ENCODE measurements at regions not wholly inside any gene's neighbourhood (a gene's known extent, or its start where the extent isn't known, plus 50 kb on each side); places are given as distances from the start of the nearest gene placed in this dataset.

DNA sequence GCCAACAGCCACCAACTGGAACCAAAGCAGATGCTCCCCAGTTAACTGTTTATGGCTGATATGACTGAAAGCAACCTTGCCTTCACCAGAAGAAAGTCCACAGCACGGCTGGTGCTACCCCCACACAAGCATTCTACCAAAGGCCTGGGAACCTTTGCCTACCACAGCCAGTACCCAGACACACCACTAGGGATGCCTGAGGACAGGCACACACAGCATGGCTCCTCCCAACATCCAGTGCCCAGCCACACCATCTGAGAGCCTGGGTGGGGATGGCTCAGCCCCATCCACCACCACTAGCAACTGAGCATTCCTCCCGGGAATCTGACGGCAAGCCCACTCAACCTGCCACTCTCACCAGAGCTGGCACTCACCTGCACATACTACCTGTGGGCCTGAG lies 178.6 kb downstream of the SLC7A11 start:
- peaks cover 0 to 2% (median 0%) of the 10 kb centered on the region in 4 donors for H3K27me3 ChIP-seq (ENCODE audit: control insufficient read depth in 4 of 4, insufficient read depth in 4 of 4, low read length in 3 of 4)
- no peak overlapping the region for H3K27ac ChIP-seq (ENCODE audit: low read depth in 1 of 2, low read length in 2 of 2)
- DNase-seq (ENCODE audit: low spot score): no peak
- H3K9ac ChIP-seq (ENCODE audit: low read depth in 1 of 2, low read length in 2 of 2): no peak overlapping the region
- H3K9me3 ChIP-seq (ENCODE audit: control insufficient read depth in 4 of 4, low read length in 3 of 4): no peaks in the 10 kb centered on the region
- no peak overlapping the region for H3K4me3 ChIP-seq (ENCODE audit: low read depth in 1 of 3, low read length in 3 of 3)
- no peaks in the 10 kb centered on the region for H3K4me1 ChIP-seq (ENCODE audit: control insufficient read depth in 4 of 4, insufficient read depth in 4 of 4, low read length in 3 of 4)
- no peaks in the 10 kb centered on the region for H3K36me3 ChIP-seq (ENCODE audit: control insufficient read depth in 4 of 4, insufficient read depth in 3 of 4, low read depth in 1 of 4, low read length in 3 of 4)
- TF ChIP-seq YY1 (IDR thresholded peaks at IDR 0.05): no peak
- no peak for TF ChIP-seq RXRA (IDR thresholded peaks at IDR 0.05)
- TF ChIP-seq TAF1 (conservative IDR thresholded peaks at IDR 0.05): no peak
- TF ChIP-seq, protein P1, sequence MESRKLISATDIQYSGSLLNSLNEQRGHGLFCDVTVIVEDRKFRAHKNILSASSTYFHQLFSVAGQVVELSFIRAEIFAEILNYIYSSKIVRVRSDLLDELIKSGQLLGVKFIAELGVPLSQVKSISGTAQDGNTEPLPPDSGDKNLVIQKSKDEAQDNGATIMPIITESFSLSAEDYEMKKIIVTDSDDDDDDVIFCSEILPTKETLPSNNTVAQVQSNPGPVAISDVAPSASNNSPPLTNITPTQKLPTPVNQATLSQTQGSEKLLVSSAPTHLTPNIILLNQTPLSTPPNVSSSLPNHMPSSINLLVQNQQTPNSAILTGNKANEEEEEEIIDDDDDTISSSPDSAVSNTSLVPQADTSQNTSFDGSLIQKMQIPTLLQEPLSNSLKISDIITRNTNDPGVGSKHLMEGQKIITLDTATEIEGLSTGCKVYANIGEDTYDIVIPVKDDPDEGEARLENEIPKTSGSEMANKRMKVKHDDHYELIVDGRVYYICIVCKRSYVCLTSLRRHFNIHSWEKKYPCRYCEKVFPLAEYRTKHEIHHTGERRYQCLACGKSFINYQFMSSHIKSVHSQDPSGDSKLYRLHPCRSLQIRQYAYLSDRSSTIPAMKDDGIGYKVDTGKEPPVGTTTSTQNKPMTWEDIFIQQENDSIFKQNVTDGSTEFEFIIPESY (IDR thresholded peaks at IDR 0.05): no peak
- TF ChIP-seq JUND (IDR thresholded peaks at IDR 0.05): no peak
- TF ChIP-seq FOXA2 (IDR thresholded peaks at IDR 0.05): no peak
- TF ChIP-seq RAD21 (IDR thresholded peaks at IDR 0.05): no peak
- TF ChIP-seq SP1 (IDR thresholded peaks at IDR 0.05): no peak
- no peak for TF ChIP-seq NR2F2 (IDR thresholded peaks at IDR 0.05)
- TF ChIP-seq, protein P2, sequence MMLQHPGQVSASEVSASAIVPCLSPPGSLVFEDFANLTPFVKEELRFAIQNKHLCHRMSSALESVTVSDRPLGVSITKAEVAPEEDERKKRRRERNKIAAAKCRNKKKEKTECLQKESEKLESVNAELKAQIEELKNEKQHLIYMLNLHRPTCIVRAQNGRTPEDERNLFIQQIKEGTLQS (IDR thresholded peaks at IDR 0.05): no peak
- 98% methylated on average over 3 of the region's 3 CpGs for WGBS

DNA sequence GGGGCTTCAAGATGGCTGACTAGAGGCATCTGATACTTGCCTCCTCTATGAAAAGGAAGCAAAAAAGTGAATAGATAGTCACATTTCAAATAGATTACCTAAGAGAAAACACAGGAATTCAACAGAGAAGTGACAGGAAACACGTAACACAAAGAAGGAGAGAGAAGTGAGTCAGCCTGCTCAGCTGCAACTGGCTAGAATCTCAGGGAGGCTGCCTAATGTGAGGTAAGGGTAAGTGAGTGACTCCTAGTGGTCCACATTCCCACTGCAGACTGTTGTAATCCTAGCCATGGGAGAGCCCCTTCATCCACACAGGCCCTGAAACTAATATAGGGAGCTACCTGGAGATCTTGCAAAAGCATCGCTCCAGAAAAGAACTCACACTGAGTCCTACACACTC lies 179.2 kb downstream of the SLC7A11 start:
- Histone ChIP-seq H3K27me3 (ENCODE audit: control insufficient read depth in 4 of 4, insufficient read depth in 4 of 4, low read length in 3 of 4) (peaks cover 0 to 2% (median 0%) of the 10 kb centered on the region in 4 donors), H3K4me1 (ENCODE audit: control insufficient read depth in 4 of 4, insufficient read depth in 4 of 4, low read length in 3 of 4) (no peaks in the 10 kb centered on the region), H3K9ac (ENCODE audit: low read depth in 1 of 2, low read length in 2 of 2) (no peak overlapping the region), H3K27ac (ENCODE audit: low read depth in 1 of 2, low read length in 2 of 2) (no peak overlapping the region), H3K36me3 (ENCODE audit: control insufficient read depth in 4 of 4, insufficient read depth in 3 of 4, low read depth in 1 of 4, low read length in 3 of 4) (no peaks in the 10 kb centered on the region), H3K9me3 (ENCODE audit: control insufficient read depth in 4 of 4, low read length in 3 of 4) (no peaks in the 10 kb centered on the region), H3K4me3 (ENCODE audit: low read depth in 1 of 3, low read length in 3 of 3) (no peak overlapping the region)
- DNase-seq (ENCODE audit: low spot score): no peak
- TF ChIP-seq, protein P1 (IDR thresholded peaks at IDR 0.05): no peak
- TF ChIP-seq NR2F2 (IDR thresholded peaks at IDR 0.05) (no peak), GABPA (IDR thresholded peaks at IDR 0.05 in 1 of 2, conservative IDR thresholded peaks at IDR 0.05 in 1 of 2) (no peak), HNF4A (conservative IDR thresholded peaks at IDR 0.05) (no peak), YY1 (IDR thresholded peaks at IDR 0.05) (no peak), HNF4G (IDR thresholded peaks at IDR 0.05) (no peak), SP1 (IDR thresholded peaks at IDR 0.05) (no peak), FOXA1 (IDR thresholded peaks at IDR 0.05) (no peak), EGR1 (IDR thresholded peaks at IDR 0.05; ENCODE audit: low read depth in 2 of 2) (no peak)
- TF ChIP-seq, protein P2 (IDR thresholded peaks at IDR 0.05): no peak
- TF ChIP-seq, protein P3, sequence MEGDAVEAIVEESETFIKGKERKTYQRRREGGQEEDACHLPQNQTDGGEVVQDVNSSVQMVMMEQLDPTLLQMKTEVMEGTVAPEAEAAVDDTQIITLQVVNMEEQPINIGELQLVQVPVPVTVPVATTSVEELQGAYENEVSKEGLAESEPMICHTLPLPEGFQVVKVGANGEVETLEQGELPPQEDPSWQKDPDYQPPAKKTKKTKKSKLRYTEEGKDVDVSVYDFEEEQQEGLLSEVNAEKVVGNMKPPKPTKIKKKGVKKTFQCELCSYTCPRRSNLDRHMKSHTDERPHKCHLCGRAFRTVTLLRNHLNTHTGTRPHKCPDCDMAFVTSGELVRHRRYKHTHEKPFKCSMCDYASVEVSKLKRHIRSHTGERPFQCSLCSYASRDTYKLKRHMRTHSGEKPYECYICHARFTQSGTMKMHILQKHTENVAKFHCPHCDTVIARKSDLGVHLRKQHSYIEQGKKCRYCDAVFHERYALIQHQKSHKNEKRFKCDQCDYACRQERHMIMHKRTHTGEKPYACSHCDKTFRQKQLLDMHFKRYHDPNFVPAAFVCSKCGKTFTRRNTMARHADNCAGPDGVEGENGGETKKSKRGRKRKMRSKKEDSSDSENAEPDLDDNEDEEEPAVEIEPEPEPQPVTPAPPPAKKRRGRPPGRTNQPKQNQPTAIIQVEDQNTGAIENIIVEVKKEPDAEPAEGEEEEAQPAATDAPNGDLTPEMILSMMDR (IDR thresholded peaks at IDR 0.05; ENCODE audit: low read depth, low read length, missing input control): no peak
- TF ChIP-seq, protein P4, sequence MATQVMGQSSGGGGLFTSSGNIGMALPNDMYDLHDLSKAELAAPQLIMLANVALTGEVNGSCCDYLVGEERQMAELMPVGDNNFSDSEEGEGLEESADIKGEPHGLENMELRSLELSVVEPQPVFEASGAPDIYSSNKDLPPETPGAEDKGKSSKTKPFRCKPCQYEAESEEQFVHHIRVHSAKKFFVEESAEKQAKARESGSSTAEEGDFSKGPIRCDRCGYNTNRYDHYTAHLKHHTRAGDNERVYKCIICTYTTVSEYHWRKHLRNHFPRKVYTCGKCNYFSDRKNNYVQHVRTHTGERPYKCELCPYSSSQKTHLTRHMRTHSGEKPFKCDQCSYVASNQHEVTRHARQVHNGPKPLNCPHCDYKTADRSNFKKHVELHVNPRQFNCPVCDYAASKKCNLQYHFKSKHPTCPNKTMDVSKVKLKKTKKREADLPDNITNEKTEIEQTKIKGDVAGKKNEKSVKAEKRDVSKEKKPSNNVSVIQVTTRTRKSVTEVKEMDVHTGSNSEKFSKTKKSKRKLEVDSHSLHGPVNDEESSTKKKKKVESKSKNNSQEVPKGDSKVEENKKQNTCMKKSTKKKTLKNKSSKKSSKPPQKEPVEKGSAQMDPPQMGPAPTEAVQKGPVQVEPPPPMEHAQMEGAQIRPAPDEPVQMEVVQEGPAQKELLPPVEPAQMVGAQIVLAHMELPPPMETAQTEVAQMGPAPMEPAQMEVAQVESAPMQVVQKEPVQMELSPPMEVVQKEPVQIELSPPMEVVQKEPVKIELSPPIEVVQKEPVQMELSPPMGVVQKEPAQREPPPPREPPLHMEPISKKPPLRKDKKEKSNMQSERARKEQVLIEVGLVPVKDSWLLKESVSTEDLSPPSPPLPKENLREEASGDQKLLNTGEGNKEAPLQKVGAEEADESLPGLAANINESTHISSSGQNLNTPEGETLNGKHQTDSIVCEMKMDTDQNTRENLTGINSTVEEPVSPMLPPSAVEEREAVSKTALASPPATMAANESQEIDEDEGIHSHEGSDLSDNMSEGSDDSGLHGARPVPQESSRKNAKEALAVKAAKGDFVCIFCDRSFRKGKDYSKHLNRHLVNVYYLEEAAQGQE (IDR thresholded peaks at IDR 0.05): no peak
- WGBS: 89% methylated on average over 2 of the region's 2 CpGs

Data from liver (tissue), 8 donors.